ENCODE measurements at regions not wholly inside any gene's neighbourhood (a gene's known extent, or its start where the extent isn't known, plus 50 kb on each side); places are given as distances from the start of the nearest gene placed in this dataset.

- DNase-seq: no peak
These were observed 167.5 kb upstream of the TPM1 start for GRCh38 chr15:62874959-62875625.

DNA sequence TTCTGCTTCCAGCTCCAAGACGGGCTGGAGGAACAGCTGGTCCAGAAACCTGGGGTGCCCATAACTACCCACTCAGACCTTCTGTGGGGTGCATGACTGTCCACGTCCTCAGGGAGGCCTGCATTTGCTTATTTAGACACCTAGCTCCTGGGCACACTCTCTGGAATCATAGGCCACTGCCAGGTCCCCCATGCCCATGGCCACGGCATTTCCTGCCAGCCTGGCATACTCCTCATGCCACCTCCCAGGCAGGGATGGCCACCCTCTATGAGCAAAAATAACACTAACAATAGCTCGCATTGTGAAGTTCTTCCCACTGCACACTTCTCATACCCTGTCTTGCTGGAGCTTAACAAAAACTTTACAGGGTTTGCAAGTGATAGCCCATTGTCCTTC, 166.9 kb upstream of the TPM1 start:
- no peak for DNase-seq

- no peak for DNase-seq
These were observed 165.2 kb upstream of the TPM1 start for GRCh38 chr15:62877276-62877857.

- no peak for DNase-seq
These were observed 164.5 kb upstream of the TPM1 start for GRCh38 chr15:62878070-62878469.

DNA sequence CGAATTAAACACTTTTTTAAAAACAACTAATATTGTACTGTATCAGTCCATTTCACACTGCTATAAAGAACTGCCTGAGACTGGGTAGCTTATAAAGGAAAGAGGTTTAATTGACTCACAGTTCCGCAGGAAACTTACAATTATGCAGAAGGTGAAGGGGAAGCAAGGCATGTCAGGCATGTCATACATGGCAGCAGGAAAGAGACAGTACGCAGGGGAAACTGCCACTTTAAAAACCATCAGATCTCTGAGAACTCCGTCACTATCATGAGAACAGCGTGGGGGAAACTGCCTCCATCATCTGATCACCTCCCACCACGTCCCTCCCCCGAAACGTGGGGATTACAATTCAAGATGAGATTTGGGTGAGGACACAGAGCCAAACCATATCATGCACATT, 162.8 kb upstream of the TPM1 start:
- no peak for DNase-seq

DNA sequence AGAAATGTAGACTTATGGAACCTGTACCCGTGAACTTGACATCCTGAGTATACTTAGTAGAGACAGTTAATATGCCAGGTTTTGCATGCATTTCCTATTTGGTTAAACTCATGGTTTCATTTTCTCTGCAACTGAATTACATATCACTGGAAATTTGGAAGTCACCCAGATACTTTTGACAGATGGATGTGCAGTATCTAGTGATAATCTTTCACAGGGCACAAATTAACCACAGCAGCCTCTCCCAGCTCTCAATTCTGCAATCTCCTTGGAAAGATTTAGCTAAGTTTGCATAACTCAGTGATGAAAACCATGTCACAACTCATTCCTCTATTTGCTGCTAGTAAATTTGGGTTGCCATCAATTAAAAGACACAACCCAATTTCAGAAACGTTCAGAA, 162.3 kb upstream of the TPM1 start:
- DNase-seq: no peak

- no peak for DNase-seq
These were observed 161.5 kb upstream of the TPM1 start for GRCh38 chr15:62881056-62881455.

- no peak for DNase-seq
These were observed 158.5 kb upstream of the TPM1 start for GRCh38 chr15:62883938-62884479.

DNA sequence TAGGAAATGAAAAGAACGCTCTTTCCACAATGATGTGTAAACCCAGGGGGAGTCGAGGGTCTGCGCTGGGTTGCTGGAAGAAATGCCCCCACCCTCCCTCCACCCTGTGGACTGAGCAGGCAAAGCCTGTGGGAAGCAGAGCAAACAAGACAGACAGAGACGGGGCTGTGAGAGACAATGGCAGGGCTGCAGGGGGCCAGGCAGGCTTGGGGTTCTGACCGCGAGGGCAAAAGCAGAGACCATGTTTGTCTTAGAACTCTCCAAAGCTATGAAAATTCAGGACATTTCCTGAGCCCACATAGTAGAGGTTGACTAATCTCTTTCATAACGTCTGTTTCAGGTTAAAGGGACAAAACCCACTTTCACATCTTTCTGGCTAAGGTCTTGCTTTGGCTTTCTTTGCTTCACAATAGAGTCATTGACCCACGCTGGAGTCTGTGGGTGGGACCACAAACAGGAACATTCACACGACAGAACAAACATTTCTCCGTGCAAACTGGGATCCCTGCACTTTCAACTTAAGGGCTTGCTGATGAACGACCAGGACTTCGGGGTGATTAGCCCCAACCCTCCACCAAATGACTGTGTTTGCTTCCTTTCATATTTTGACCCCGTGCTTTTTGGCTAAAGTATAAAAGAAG, 156.0 kb upstream of the TPM1 start:
- DNase-seq: no peak

DNA sequence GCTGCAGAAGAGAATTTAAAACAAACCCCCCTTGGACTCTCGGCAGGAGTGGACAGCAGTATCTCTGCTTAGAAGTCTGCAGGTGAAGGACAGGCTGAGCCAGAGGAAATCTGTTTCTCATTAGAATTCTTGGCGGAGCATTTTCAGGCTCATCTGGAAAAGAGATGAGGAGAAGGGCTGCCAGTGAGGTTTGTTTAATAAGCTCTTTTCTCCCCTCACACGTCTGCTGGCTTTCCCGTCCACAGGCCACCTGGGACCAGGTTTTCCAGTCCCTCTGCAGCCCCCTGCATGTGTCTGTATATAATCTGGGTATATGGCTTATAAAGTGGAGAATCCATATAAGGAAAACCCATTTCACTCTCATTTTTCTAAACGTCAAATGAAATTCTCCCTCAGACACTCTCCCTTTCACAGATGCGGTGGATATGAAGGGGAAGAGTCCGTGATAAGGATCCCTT, 155.4 kb upstream of the TPM1 start:
- DNase-seq: peak; percentile 81

GRCh38 chr15:62888623-62889022, 153.9 kb upstream of the TPM1 start:
- no peak for DNase-seq

GRCh38 chr15:62889141-62889661, 153.3 kb upstream of the TPM1 start:
- no peak for DNase-seq

GRCh38 chr15:62889734-62890505, 152.6 kb upstream of the TPM1 start:
- DNase-seq: no peak

GRCh38 chr15:62894322-62895085, 148.0 kb upstream of the TPM1 start:
- DNase-seq: no peak

- DNase-seq: no peak
These were observed 147.2 kb upstream of the TPM1 start for GRCh38 chr15:62895139-62895866.

GRCh38 chr15:62895905-62896316, 146.6 kb upstream of the TPM1 start:
- DNase-seq: no peak

- DNase-seq: no peak
These were observed 146.1 kb upstream of the TPM1 start for GRCh38 chr15:62896380-62896866.

DNA sequence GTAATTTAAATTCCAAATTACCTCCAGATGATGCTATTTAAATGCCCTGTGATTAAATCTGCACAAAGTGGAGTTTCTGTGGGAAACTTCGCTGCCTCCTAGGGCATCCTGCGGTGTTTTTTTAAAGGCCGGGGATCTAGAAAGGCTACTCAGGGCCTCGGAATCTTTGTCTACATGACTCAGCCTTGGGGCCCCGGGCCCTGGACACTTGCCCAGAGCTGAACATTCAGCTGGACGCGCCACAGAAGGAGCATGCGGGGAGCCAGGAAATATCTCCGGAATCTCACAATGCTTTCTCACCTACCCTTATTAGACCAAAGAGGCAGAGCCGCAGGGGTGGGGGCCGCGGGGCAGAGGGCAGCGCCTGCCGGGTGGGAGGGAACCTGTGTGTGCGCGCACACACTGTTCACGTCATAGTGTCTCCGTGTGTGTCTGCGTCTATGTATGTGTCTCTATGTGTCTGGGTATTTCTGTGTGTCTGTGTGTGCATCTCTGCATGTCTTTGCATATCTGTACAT, 145.5 kb upstream of the TPM1 start:
- peak; percentile 84 for DNase-seq

DNA sequence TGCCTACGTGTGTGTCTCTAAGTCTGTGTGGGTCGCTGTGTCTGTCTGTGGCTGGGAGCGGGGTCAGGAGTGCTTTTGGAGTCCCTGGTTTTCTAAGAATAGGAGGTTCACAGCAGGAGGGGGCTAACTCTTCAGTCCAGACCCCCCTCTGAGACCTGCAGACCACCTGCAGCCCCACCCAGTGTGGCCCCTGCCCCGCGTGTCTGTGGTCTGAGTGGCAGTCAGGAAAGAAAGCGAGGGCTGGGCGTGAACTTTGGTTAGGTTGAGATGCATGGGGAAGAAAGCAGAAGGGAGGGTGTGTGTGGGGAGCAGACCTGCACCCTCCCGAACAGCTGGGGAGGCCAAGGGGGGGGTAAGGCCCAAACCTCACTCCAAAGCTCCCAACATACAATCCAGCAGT, 144.9 kb upstream of the TPM1 start:
- DNase-seq: no peak

GRCh38 chr15:62899090-62899493, 143.5 kb upstream of the TPM1 start:
- DNase-seq: no peak

Data from hindlimb muscle (tissue), 1 donor.